ENCODE measurements at regions not wholly inside any gene's neighbourhood (a gene's known extent, or its start where the extent isn't known, plus 50 kb on each side); places are given as distances from the start of the nearest gene placed in this dataset.
"Not testable (repeated sequence)": the region's sequence is repeated elsewhere in the genome, so short reads cannot be mapped to it uniquely, and the experiment has no call there.

DNA sequence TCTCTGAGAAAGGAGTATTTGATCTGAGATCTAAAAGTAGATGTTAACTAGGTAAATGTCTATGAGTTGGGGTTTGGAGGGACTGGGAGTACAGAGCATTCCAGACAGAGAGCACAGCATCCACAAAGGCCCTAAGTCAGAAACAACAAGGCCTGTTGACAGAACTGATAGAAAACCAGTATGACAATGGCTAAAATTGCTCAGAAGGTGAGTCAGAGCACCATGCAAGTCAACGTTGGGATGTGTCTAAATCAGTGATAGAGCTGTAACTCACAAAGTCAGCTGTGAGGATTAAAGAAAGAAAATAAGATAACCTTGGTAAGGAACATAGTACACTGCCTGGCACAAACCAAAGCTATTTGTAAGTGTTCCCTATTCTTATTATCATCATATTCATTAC lies 124.0 kb downstream of the CETN3 start:
- no peak for DNase-seq (ENCODE audit: low spot score)

GRCh38 chr5:90284375-90284774 lies 125.2 kb downstream of the CETN3 start:
- no peak for DNase-seq (ENCODE audit: low spot score)

GRCh38 chr5:90279091-90279490 lies 130.5 kb downstream of the CETN3 start:
- DNase-seq (ENCODE audit: low spot score), result no peak

- no peak for DNase-seq (ENCODE audit: low spot score)
Observed at GRCh38 chr5:90274216-90274615, 135.3 kb downstream of the CETN3 start.

DNA sequence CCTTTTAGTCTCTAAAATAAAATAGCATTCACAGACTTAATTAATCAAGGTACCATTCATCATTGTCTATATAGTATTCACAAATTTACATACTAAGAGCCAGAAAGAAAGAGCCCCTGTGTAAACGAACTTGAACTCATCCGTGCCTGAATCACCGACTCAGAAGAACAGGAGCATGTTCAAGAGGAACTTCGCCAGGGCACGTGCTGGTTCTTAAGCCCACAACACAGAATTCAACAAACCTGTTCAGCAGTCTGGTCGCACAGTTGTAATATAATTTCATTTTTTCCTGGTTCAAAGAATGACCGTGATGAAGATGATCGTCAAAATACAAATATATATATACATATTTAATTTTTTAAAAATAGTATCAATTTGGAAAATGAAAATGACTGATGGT lies 141.9 kb downstream of the CETN3 start:
- DNase-seq (ENCODE audit: low spot score), result no peak

- DNase-seq (ENCODE audit: low spot score), result no peak
Observed at GRCh38 chr5:90265545-90265857, 144.1 kb downstream of the CETN3 start.

GRCh38 chr5:90264689-90265544 lies 144.6 kb downstream of the CETN3 start:
- peak; percentile 8 for DNase-seq (ENCODE audit: low spot score)

GRCh38 chr5:90263102-90263820 lies 146.3 kb downstream of the CETN3 start:
- DNase-seq (ENCODE audit: low spot score), result no peak

DNA sequence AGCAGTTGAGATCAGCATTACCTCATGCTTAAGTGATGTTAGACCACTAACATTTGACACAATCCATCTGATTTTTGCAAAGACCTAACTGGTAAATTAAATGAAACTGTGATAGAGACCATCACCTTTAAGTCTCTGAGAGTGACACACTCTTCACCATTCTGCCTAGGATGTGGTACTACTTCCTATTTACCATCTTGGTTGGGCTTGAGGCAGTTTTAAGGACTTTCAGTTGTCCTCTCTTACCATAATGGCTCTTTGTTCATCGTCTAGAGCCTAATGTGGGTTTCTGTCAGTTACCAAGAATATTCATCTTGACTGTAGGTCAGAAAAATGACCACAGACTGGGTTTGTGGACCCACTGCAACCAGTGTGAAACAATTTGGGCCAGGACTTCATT lies 158.1 kb downstream of the CETN3 start:
- no peak for DNase-seq (ENCODE audit: low spot score)

GRCh38 chr5:90248640-90249039 lies 160.9 kb downstream of the CETN3 start:
- no peak for DNase-seq (ENCODE audit: low spot score)

DNA sequence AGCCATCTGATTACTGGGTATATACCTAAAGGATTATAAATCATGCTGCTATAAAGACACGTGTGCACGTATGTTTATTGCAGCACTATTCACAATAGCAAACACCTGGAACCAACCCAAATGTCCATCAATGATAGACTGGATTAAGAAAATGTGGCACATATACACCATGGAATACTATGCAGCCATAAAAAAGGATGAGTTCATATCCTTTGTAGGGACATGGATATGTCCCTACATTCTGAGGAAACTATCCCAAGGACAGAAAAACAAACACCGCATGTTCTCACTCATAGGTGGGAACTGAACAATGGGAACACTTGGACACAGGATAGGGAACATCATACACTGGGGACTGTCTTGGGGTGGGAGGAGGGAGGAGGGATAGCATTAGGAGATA lies 165.7 kb downstream of the CETN3 start:
- DNase-seq (ENCODE audit: low spot score), result not testable (repeated sequence)

- no peak for DNase-seq (ENCODE audit: low spot score)
Observed at GRCh38 chr5:90233476-90233875, 176.1 kb downstream of the CETN3 start.

DNA sequence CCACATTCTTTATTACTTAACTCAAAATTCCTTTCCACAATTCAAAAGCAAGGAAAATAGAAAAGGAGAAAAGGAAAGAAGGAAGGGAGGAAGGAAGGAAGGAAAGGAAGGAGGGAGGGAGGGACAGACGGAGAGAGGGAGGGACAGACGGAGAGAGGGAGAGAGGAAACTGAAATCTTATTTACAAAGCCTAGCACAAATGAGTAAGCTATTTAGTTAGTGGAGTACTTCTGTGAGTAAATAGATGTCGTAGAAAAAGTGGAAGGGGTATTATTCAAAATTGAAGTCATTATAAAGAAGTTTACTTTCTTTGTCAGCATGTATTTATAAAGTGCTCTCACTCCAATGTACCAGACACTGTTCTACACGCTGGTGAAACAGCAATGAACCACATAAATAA lies 177.9 kb downstream of the CETN3 start:
- DNase-seq (ENCODE audit: low spot score), result no peak

- no peak for DNase-seq (ENCODE audit: low spot score)
Observed at GRCh38 chr5:90227683-90228082, 181.9 kb downstream of the CETN3 start.

- no peak for DNase-seq (ENCODE audit: low spot score)
Observed at GRCh38 chr5:90226433-90227099, 183.0 kb downstream of the CETN3 start.

DNA sequence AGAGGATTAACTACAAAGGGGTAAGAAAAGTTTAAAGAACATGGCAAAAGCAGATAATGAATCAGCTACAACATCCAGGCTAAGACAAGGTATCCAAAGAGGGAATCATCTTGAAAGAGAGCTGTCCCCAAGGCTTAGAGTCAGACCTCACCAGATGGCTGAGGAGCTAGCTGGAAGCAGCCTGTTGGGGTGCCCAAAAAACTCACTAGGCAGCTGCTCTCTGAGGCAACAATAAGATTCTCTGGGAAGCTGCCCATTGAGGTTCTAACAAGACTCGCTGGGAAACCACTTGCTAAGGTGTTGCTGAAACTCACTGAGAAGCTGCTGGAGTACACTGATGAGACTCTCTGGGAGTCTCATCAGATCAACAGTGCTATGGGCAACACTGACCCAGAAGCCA lies 185.2 kb downstream of the CETN3 start:
- DNase-seq (ENCODE audit: low spot score), result no peak

GRCh38 chr5:90223756-90224155 lies 185.8 kb downstream of the CETN3 start:
- DNase-seq (ENCODE audit: low spot score), result no peak

DNA sequence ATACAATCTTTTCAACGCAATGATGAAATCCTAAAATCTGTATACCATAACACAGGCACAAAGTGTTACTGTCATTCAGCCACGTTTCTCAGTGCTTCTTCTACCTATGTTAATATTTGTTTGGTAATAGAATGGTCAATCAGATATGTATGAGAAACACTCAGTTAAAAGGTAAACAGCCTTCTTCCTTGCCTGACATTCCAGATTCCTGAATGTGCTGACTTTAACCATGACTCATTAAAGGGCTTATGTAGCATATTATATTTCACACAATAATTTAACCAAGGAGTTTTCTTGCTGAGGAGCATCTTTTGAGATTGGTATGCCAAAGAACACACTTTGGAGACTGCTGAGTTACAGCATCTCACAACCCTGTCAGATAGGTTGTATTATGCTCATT lies 187.6 kb downstream of the CETN3 start:
- DNase-seq (ENCODE audit: low spot score), result no peak

DNA sequence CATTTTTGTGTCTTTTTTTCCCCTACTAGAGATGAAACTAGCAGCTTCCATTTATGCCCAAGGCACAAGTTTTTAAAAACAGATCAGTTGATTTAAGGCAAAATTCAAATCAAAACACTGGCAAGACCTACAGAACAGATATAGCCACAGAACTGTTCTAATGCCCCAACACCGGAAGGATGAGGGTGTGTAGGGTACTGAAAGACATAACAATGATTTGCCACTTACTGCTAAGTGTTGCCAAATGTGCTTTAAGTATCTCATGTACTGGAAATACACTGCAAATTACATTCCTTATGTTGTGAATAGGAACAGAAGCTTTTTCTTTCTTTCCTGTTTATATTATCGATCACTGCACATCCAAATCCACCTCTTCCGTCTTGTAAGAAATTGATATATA lies 189.0 kb downstream of the CETN3 start:
- DNase-seq (ENCODE audit: low spot score), result no peak

- no peak for DNase-seq (ENCODE audit: low spot score)
Observed at GRCh38 chr5:90214991-90215390, 194.6 kb downstream of the CETN3 start.

DNA sequence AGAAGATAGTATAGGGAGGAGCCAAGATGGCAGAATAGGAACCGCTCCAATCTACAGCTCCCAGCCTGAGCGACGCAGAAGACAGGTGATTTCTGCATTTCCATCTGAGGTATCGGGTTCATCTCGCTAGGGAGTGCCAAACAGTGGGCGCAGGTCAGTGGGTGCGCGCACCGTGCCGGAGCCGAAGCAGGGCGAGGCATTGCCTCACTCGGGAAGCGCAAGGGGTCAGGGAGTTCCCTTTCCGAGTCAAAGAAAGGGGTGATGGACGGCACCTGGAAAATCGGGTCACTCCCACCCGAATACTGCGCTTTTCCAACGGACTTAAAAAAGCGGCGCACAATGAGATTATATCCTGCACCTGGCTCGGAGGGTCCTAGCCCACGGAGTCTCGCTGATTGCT lies 201.2 kb downstream of the CETN3 start:
- not testable (repeated sequence) for DNase-seq (ENCODE audit: low spot score)

- no peak for DNase-seq (ENCODE audit: low spot score)
Observed at GRCh38 chr5:90201923-90202322, 207.6 kb downstream of the CETN3 start.

GRCh38 chr5:90193185-90193822 lies 216.3 kb downstream of the CETN3 start:
- DNase-seq (ENCODE audit: low spot score), result no peak
